Naive B cell (primary cell): ENCODE measurements at regions not wholly inside any gene's neighbourhood (a gene's known extent, or its start where the extent isn't known, plus 50 kb on each side); places are given as distances from the start of the nearest gene placed in this dataset.

Source experiments
- ATAC-seq, 2 donors: fragments of 150-1000 bp; cut with Tn5 transposase; 2 replicates each; pipeline ENCODE4 v1.10.0; 2021; ENCODE audit warnings: low read depth in 2 of 2, mild to moderate bottlenecking in 2 of 2, moderate library complexity in 2 of 2
- DNase-seq: peaks from one replicate; pipeline ENCODE4 v3.0.0; 2022
- H3K27ac Mint-ChIP-seq, 6 donors: one replicate each; pipeline ENCODE4 v1.8.0; 2020 to 2022; ENCODE audit warnings: mild to moderate bottlenecking in 6 of 6, mixed read lengths in 6 of 6, moderate library complexity in 5 of 6, inconsistent platforms in 2 of 6
- H3K27me3 Mint-ChIP-seq, 3 donors: one replicate each; pipeline ENCODE4 v1.8.0; 2021 to 2022; ENCODE audit warnings: mixed read lengths in 3 of 3, mild to moderate bottlenecking in 1 of 3
- H3K36me3 Mint-ChIP-seq, 2 donors: one replicate each; pipeline ENCODE4 v1.8.0; 2020 to 2022; ENCODE audit warnings: mixed read lengths in 2 of 2, inconsistent platforms in 1 of 2, mild to moderate bottlenecking in 1 of 2
- H3K4me1 Mint-ChIP-seq, 3 donors: one replicate each; pipeline ENCODE4 v1.8.0; 2020 to 2022; ENCODE audit warnings: mixed read lengths in 3 of 3, inconsistent platforms in 1 of 3, mild to moderate bottlenecking in 1 of 3, moderate library complexity in 1 of 3
- H3K4me3 Mint-ChIP-seq, 8 donors: one replicate each; pipeline ENCODE4 v1.8.0; 2020 to 2022; ENCODE audit warnings: mild to moderate bottlenecking in 8 of 8, mixed read lengths in 8 of 8, moderate library complexity in 8 of 8, inconsistent platforms in 2 of 8
- H3K9me3 Mint-ChIP-seq, 7 donors: one replicate each; pipeline ENCODE4 v1.8.0; 2020 to 2022; ENCODE audit warnings: mixed read lengths in 7 of 7, mild to moderate bottlenecking in 5 of 7, inconsistent platforms in 2 of 7, moderate library complexity in 1 of 7

DNA sequence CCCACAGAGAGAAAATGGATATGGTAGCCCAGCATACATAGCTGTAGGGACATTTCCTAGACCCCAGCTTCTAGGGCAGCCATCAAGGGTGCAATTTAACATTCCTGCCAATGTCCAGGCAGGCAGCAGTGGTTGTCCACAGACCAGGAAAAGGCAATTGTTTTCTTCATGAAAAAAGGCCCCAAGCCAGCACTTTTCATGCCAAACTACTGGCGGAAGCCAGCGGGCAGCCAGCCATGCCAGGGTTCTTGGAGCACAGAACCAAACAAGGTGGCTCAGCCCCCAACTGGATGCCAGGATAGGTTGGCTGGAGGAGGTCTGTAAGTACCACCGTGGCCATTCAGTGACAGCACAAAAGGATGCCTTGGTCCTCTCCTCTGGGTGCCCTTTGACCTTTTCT lies 94.6 kb downstream of the BANF2 start:
- H3K4me1 Mint-ChIP-seq = peaks cover 0 to 4% (median 0%) of the 10 kb centered on the region in 3 donors
- H3K27me3 Mint-ChIP-seq = peaks cover 0 to 55% (median 48%) of the 10 kb centered on the region in 3 donors
- peaks cover 0 to 10% of the 10 kb centered on the region in 2 donors for H3K36me3 Mint-ChIP-seq
- no peak overlapping the region for H3K4me3 Mint-ChIP-seq
- peak overlapping the region in 1 of 6 donors; percentile 72 for H3K27ac Mint-ChIP-seq
- peaks cover 5 to 11% (median 9%) of the 10 kb centered on the region in 7 donors for H3K9me3 Mint-ChIP-seq
- DNase-seq (no peak), ATAC-seq (no peak)

DNA sequence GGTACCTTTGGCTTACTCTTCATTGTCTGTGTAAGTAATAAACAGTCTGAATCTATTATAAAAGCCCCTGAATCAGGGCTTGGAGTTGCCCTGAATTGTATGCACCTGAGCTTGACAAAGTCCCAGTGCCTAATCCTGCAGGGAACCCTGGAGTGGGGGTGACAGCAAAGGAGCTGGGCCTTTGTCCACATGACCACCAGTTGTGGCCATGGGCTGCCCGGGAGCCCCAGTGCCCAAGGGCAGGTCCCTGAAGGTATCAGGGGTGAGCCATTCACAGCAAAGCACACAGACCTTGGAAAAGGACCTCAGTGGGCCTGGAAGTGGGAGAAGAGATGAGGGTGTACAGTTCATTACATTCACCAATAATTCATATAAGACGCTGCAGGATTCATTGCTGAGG lies 94.2 kb downstream of the BANF2 start:
- Mint-ChIP-seq H3K9me3 (peaks cover 3 to 9% (median 6%) of the 10 kb centered on the region in 7 donors), H3K4me1 (peaks cover 0 to 4% (median 0%) of the 10 kb centered on the region in 3 donors), H3K36me3 (peaks cover 0 to 6% of the 10 kb centered on the region in 2 donors), H3K4me3 (no peak overlapping the region), H3K27ac (peak overlapping the region in 1 of 6 donors; percentile 72), H3K27me3 (peaks cover 0 to 51% (median 45%) of the 10 kb centered on the region in 3 donors)
- ATAC-seq (no peak), DNase-seq (no peak)

DNA sequence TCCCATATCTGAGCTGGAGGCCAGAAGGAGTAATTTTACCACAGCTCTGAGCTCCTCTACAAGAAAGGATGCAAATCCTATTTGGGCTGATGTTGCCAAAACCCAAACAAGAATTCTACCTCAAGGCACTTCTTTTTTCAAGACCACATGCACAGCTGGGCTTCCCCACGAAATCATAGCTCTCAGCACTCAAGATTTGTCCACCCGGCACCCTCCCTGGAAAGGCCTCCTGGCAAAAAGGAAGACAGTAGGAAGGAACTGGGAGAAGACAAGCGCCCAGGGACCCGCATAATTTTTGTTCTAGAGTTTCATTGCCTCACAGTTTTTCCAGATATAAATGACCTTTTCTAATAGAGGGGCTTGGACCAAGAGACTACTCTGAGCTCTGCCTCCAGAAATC lies 90.5 kb downstream of the BANF2 start:
- H3K27me3 Mint-ChIP-seq = peaks cover 0 to 27% (median 26%) of the 10 kb centered on the region in 3 donors
- no peak overlapping the region for H3K4me3 Mint-ChIP-seq
- peaks cover 0 to 5% (median 3%) of the 10 kb centered on the region in 7 donors for H3K9me3 Mint-ChIP-seq
- H3K27ac Mint-ChIP-seq = peak overlapping the region in 1 of 6 donors; percentile 41
- no peaks in the 10 kb centered on the region for H3K36me3 Mint-ChIP-seq
- ATAC-seq (no peak), DNase-seq (no peak)
- peaks cover 0 to 2% (median 0%) of the 10 kb centered on the region in 3 donors for H3K4me1 Mint-ChIP-seq

DNA sequence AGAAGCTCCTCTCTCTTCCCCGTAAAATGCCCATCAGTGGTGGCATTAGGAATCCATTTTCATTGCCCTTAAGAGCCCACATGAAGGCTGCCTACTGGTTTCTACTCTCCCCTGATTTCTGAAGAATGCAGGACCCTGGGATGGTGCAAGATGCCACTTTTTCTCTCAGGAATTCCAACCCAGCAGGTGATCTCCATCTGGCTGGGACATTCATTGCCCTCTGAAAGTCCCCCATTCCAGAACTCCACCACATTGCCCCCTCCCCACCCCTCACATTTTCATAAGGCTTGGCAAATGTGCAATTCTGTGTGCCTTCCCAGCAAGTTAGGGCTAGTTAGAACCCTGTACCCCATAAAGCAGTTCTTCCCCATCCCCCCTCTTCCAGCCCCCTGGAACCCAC lies 88.0 kb downstream of the BANF2 start:
- no peak for ATAC-seq
- H3K27me3 Mint-ChIP-seq = peaks cover 0 to 19% (median 15%) of the 10 kb centered on the region in 3 donors
- no peak overlapping the region for H3K27ac Mint-ChIP-seq

DNA sequence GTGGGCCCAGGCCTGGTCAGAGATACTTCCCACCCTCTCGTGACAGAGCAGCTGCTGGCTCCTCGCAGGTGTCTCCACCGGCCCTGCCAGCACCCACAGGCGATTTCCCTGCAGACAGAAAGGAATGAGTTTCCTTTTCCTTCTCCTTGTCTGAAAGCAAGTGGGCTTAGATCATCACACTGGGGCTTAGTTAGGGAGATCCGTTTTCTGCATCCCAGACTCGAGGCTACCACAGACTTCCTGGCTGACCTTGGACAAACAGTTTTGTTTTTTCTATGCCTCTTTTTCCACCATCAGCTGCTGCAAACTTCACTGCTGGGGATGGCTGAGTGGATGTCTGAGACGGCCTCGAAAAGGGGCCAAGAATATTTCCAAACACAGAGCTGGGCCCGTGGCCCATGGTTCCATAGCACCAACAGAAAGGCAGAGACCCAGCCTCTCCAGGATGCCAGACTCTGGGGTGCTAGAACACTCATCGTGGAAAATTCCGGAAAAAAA lies 86.5 kb downstream of the BANF2 start:
- Mint-ChIP-seq H3K36me3 (no peaks in the 10 kb centered on the region), H3K9me3 (no peaks in the 10 kb centered on the region), H3K4me3 (no peak overlapping the region), H3K27me3 (peaks cover 0 to 5% (median 3%) of the 10 kb centered on the region in 3 donors), H3K27ac (no peak overlapping the region), H3K4me1 (peaks cover 15 to 27% (median 20%) of the 10 kb centered on the region in 3 donors)
- ATAC-seq (no peak), DNase-seq (no peak)

More for the DNA sequence above, 88.0 kb downstream of the BANF2 start:
- H3K9me3 Mint-ChIP-seq = no peaks in the 10 kb centered on the region
- H3K4me1 Mint-ChIP-seq = peaks cover 15 to 17% (median 16%) of the 10 kb centered on the region in 3 donors
- no peaks in the 10 kb centered on the region for H3K36me3 Mint-ChIP-seq
- H3K4me3 Mint-ChIP-seq = no peak overlapping the region
- DNase-seq = no peak
